NCI-H1092 (cell line): ENCODE measurements at regions not wholly inside any gene's neighbourhood (a gene's known extent, or its start where the extent isn't known, plus 50 kb on each side); places are given as distances from the start of the nearest gene placed in this dataset.

ENCODE experiments used
- DNase-seq: peaks from one replicate; lab custom pipeline; 2025; lab: John Stamatoyannopoulos, UW

DNA sequence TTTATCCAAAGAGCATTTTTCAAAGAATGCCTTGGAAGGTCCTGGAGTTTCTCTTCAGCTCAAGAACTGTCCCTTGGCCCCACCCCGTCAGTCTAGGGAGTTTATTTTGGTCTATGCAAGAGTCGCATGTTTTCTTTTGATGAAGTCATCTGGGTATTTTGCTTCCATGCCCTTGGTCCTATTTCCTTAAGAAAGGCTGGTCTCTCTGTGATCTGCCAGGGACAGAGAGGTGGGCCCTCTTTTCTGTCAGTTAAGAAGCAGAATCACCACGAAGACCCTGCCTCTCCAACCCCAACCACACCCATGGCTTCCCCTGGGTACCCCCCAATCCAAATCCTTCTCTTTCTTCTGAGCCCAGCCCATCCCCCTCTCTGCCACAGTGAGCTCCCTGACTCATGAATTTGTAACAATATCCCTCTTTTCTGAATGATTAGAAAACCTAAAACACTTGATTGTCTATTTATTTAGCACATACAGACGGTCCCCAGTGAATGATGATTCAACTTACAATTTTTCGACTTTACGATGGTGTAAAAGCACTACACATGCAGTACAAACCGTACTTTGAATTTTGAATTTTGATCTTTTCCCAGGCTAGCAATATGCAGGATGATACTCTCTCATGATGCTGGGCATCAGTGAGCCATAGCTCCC lies 163.5 kb upstream of the ADRA1B start:
- DNase-seq, result no peak

GRCh38 chr5:159758189-159758588 lies 158.1 kb upstream of the ADRA1B start:
- no peak for DNase-seq

DNA sequence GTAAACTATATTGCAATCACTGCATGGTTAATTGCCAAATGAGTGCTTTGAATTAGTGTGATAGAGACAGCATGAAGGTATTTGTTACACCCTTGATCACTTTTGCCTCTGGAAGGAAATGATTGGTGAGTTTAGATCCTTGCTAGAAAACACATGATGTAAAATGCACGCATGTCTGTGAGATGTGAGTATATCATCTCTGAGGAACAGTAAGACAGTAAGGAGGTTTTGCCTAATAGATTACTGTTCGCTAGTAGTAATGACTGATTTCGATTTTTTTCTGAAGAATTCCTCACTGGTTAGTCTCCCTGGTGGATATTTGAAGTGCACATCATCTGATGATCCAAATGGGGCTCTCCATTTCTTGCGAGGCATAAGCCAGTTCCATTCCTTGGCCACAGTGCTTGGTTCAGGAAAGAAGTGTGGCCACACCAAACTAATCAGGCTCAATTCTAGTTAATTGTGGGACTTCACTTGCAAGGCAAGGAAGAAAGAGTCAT lies 156.4 kb upstream of the ADRA1B start:
- no peak for DNase-seq

GRCh38 chr5:159762921-159763320 lies 153.4 kb upstream of the ADRA1B start:
- DNase-seq, result no peak

DNA sequence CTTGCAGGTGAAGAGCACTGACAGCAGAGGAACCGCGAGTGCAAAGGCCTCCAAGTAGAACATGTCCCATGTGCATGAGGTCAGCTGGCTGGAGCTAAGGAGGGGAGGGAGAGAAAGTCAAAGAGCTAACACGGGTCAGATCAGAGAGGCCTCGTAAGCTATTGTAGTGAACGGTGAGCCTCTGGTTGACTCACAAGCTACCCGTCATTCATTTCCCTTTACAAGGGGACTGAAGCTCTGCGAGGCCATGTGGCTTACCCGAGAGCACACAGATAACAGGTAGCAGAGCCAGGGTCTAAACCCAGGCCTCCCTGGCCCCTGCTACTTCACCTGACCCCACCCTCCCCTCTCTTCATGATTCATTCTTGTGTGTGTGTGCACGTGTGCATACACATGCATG lies 152.7 kb upstream of the ADRA1B start:
- DNase-seq, result no peak

DNA sequence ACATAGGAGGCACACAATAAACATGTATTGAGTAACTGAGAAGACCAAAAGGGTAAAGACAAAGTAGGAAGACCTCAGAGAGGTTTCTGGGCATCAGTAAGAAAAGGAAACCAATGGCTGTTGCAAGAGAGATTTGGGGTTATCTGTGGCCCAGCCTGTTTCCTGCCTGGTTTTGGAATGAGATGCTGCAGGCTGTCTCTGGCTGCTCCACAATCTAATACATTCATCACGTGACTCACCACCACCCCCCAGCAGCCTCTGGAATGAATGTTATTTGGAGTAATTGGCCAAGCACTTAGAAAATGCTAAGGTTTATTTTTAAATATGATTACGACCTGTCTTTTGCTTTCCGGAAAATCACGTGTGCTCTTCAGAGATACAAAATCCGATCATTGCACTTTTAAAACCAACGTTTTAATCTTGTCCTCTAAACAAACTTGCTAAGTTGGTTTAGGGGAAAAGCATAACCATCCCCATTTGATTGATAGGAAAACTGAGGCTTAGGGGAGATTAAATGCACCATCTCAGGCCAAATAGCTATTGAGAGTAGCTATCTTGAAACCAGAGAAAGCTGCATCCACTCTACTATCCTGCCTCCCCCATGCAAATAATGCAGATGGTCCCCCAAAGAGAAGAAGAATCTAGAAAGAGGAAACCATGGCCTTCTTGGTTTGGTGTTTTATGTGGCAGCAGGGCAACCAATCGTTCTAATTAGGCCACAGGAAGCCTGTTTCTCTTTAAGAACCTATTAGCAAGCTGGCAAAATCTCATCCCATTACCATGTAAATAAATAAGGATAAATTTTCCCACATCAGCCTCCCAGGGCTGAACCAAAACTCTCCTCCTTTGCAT lies 151.8 kb upstream of the ADRA1B start:
- DNase-seq, result no peak

DNA sequence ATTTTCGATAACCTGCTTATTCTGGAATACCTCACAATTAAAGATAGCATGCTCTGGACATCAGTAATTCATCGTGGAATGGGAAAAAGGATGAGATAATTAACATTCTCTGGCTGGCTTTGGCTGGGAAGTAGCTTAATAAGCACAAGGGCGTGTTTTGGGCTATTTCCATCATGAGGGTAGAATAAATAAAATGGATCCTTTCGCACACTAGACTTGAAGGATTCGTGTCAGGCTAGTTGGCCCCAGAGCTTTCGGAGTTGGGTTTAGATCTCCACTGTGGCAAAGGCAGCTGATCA lies 151.2 kb upstream of the ADRA1B start:
- DNase-seq, result no peak

DNA sequence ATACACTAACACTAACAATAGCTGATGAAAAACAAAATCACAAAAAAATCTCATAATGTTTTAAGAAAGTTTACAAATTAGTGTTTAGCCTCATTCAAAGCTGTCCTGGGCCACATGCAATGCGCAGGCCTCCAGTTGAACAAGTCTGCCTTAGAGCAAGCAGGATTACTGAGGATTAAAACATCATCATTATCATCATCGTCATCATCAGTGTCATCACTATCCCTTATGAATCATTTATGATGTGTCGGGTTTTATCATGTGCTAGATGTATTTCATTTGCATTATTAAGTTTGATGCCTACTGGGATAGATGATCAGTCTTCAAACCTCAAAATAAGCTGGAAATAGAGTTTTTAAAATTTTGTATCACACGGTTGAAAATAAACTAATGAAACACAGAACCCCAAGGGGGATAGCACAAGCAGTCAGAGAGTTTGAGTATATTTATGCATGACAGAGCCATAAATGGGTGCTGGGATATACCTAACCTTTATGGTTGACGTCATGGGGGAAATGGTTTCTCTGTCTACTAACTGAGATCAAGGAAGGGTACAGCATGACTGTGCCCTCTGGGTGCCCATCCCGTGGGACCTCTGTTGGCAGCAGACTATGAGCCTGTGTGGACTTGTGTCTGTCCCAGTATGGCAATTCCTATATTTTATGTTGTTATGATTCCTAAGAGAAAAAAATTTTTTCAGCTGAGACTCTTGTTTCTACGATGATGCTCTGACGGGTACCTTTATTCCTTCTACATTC lies 150.3 kb upstream of the ADRA1B start:
- DNase-seq, result no peak

DNA sequence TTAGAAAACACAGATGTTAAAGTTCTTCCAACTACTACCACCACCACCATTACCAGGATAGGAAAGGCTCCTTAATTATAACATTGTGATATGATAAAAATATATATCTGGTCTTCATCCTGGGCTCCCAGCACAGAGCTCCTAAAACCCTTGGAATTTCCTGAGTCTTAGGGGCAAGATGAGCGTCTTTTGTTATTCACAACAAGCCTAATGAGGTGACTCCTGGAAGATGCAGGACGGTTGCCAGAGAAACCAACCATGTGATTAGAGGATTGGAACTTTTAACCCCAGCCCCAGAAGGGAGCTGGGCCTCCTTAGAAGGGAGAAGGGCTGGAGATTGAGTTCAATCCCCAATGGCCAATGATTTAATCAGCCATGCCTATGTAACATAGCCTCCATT lies 148.0 kb upstream of the ADRA1B start:
- DNase-seq, result no peak

DNA sequence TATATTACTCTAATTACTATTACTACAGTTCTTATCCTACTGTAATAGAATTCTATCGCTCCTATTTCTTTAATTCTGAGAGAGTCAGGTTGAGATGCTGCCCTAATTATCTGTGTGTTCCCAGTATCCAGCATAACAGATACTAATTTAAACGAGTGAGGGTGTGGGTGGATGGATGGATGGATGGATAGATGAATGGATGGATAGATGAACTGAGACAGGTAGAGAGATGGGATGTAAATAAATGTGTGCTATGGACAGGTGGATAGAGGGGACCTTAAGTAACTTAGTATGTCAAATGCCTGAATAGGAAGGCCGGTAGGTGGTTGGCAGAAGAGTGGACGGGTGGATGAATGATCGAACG lies 143.6 kb upstream of the ADRA1B start:
- no peak for DNase-seq

DNA sequence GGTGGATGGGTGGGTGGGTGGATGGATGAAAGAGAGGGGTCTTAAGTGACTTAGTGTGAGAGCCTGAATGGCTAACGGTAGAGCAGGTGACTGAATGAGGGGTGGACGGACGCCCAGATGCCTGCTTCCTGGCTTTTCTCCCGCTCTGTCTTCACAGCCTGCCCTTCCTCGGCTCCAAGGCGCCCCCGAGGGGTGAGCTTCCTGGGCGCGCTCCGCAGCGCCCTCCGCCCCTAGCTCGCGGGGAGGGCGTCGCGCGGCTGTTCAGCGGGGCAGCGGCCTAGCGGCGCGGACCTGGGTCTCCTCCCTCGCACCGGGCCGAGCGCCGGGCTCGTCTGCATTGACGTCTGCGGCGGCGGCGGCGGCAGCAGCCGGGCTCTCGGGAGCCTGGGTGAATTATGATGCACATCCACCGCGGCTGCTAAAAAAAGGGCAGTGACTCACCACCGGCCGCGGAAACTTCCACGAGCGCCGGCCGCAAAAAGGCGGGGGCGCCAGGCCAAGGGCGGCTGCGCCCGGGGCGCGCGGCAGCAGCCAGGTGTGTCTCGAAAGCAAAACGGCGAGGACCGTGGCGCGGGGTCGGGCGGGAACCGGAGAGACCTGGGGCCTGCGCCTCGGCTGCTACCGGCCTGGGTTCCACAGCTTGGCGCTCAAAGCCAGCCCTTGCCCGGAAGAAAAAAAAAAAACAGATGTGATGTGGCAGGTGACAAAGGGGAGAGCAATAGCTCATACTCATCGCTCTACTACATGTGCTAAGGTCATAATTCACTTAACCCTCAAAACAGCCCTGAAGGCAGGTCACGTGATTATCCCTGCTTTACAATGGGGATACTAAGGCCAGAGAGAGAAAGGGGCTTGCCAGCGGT lies 143.0 kb upstream of the ADRA1B start:
- DNase-seq, result peak; percentile 31

GRCh38 chr5:159774476-159775031 lies 141.7 kb upstream of the ADRA1B start:
- DNase-seq, result no peak

GRCh38 chr5:159775890-159776289 lies 140.4 kb upstream of the ADRA1B start:
- DNase-seq, result no peak

DNA sequence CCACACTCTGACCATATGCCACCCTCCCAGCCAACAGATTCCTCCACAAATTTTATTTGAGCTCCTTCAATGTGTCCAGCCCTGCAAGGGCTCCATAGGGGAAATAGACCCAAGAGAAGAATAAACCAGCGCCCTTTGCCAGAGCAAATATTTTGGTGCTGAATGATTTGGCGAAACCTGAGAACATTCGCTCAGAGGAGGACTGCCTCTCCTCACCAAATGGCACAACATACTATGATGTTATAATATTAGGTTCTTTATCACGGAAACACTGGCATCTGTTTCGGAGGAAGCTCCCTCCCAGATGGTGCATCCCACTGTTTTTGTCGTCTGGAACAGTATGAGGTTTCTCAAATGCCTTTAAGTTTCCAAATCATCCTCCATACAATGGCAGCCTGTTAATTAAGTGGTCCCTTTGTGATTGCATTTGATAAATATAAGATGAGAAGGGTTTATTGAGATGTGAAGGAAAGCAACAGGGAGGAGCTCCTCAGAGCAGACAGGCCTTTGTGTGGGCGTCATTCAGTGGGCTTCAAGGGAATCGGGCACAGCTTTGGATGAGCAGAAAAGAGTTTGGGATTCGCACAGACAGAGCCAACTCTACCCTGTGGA lies 139.1 kb upstream of the ADRA1B start:
- no peak for DNase-seq

- no peak for DNase-seq
Measured at GRCh38 chr5:159779481-159779880, 136.8 kb upstream of the ADRA1B start.

DNA sequence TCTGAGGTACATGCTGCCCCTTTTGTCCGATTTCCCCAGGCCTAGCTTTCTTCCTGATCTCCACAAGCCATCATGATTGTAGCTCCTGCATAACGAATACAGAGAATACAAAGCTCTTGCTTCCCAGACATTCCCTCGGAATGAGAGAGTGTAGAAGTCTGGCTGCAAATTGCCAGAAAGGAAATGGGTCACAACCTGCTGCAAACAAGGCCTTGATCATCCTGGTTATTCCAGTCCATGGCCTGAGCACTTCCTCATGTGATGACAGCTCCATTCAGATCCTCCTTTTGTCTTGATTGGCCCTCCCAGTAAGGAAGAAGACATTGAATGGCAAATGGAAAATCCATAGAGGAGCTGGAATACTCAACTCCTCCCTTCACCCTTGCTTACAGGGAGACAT lies 136.0 kb upstream of the ADRA1B start:
- DNase-seq, result no peak

GRCh38 chr5:159781626-159782157 lies 134.6 kb upstream of the ADRA1B start:
- DNase-seq, result no peak

DNA sequence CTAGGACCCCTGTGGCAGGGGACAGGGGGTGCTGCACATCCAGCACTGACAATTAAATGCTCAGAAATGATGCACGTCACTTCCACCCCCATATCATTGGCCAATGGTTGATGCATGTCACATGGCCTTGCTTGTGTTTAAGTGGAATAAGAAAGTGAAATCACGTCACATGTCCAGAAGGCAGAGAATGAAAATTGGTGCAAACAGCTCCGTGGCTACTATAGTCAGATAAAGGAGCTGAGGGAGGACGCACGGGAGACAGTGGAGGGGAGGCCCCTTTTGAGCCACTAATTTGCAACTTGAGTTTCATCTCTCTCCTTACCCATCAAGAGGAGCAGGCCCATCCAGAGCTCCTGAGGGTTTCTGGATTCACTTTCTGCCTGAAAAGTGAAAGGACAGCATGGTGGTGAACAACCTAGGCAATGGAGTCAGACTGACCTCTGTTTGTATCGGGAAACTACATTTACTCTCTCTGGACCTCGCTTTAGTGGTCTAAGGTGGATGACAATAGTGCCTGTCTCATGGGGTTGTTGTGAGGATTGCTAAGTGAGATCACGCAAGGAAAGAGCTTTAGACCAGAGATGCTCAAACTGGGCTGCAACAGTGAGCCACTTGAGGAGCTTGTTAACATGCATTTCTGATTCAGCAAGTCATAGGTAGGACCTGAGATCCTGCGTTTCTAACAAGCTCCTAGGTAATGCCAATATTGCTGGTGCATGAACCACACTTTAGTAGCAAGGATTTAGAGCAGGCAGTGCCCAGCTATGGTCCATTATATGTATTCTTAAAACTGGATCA lies 133.9 kb upstream of the ADRA1B start:
- DNase-seq, result no peak

GRCh38 chr5:159782995-159783300 lies 133.3 kb upstream of the ADRA1B start:
- no peak for DNase-seq

DNA sequence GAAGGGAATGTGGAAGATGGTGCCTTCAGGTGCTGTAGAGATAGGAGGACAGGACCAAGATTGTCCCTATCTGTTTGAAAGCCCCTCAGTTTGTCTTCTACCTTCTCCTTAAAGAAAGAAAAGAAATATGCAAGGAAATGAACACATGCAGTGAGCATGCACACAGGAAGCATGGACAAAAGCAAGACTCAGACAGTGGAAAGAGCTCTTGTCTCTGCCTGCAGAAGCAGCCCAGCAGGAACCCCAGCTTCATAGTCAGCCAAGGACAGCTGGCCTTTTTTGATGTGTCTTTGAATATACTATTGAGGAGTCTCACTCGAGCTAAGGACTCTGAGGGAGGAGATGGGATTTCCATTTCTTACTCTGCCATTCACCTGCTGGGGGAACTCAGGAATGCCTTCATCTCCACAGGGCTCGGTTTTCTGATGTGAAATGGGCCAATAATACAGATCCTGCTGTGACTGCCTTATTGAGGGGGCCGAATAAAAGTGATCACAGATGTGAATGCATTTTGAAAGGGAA lies 132.5 kb upstream of the ADRA1B start:
- DNase-seq, result no peak
